H9 (cell line): ENCODE measurements at regions not wholly inside any gene's neighbourhood (a gene's known extent, or its start where the extent isn't known, plus 50 kb on each side); places are given as distances from the start of the nearest gene placed in this dataset.

Experiments used
- DNase-seq: peaks from one replicate; pipeline ENCODE4 v3.0.0-alpha.2; 2017
- H2AFZ ChIP-seq: one replicate; pipeline ENCODE4 v1.6.1; 2013; ENCODE audit warnings: mild to moderate bottlenecking, low read length, control low read depth, moderate library complexity
- H2AK5ac ChIP-seq: 2 replicates; pipeline ENCODE4 v1.6.1; 2013; ENCODE audit warnings: low read length, control low read depth, mixed read lengths; ENCODE audit not compliant: insufficient read length
- H2BK120ac ChIP-seq: one replicate; pipeline ENCODE4 v1.6.1; 2013; ENCODE audit warnings: low read depth, mild to moderate bottlenecking, low read length, control low read depth, inconsistent platforms; ENCODE audit not compliant: poor library complexity, severe bottlenecking
- H2BK12ac ChIP-seq: 2 replicates; pipeline ENCODE4 v1.6.1; 2013; ENCODE audit warnings: low read length, control low read depth, mixed read lengths, low read depth; ENCODE audit not compliant: insufficient read length
- H2BK15ac ChIP-seq: 2 replicates; pipeline ENCODE4 v1.6.1; 2013; ENCODE audit warnings: low read depth, low read length, control low read depth
- H2BK20ac ChIP-seq: one replicate; pipeline ENCODE4 v1.6.1; 2013; ENCODE audit warnings: low read depth, mild to moderate bottlenecking, low read length, control low read depth, inconsistent platforms; ENCODE audit not compliant: poor library complexity, severe bottlenecking
- H2BK5ac ChIP-seq: 2 replicates; pipeline ENCODE4 v1.6.1; 2013; ENCODE audit warnings: low read length, control low read depth, mixed read lengths; ENCODE audit not compliant: insufficient read length
- H3K14ac ChIP-seq: 2 replicates; pipeline ENCODE4 v1.6.1; 2013; ENCODE audit warnings: low read length, control low read depth; ENCODE audit not compliant: insufficient read depth
- H3K18ac ChIP-seq: 2 replicates; pipeline ENCODE4 v1.6.1; 2013; ENCODE audit warnings: low read depth, mild to moderate bottlenecking, mixed read lengths, low read length, control low read depth; ENCODE audit not compliant: insufficient read length
- H3K23ac ChIP-seq: 2 replicates; pipeline ENCODE4 v1.6.1; 2013; ENCODE audit warnings: low read length, control low read depth, mixed read lengths, low read depth; ENCODE audit not compliant: insufficient read length
- H3K23me2 ChIP-seq: 2 replicates; pipeline ENCODE4 v1.6.1; 2013; ENCODE audit warnings: low read depth, mild to moderate bottlenecking, mixed read lengths, low read length, control low read depth; ENCODE audit not compliant: insufficient read length, poor library complexity, severe bottlenecking
- H3K27ac ChIP-seq: 2 replicates; pipeline ENCODE4 v1.5.1; 2013; ENCODE audit warnings: low read length, control low read depth, mixed read lengths, low read depth; ENCODE audit not compliant: insufficient read length
- H3K27me3 ChIP-seq: 2 replicates; pipeline ENCODE4 v1.6.1; 2013; ENCODE audit warnings: low read length, control low read depth, inconsistent platforms; ENCODE audit not compliant: insufficient read depth
- H3K4ac ChIP-seq: 2 replicates; pipeline ENCODE4 v1.6.1; 2013; ENCODE audit warnings: low read depth, mild to moderate bottlenecking, control low read depth, inconsistent platforms, low read length, moderate library complexity
- H3K4me1 ChIP-seq: 2 replicates; pipeline ENCODE4 v1.6.1; 2013; ENCODE audit warnings: low read length, control low read depth, inconsistent platforms; ENCODE audit not compliant: insufficient read depth
- H3K4me2 ChIP-seq: 2 replicates; pipeline ENCODE4 v1.6.1; 2013; ENCODE audit warnings: low read length, control low read depth, mixed read lengths; ENCODE audit not compliant: insufficient read length, insufficient read depth
- H3K56ac ChIP-seq: 2 replicates; pipeline ENCODE4 v1.6.1; 2013; ENCODE audit warnings: low read depth, mild to moderate bottlenecking, mixed read lengths, low read length, control low read depth; ENCODE audit not compliant: insufficient read length
- H3K79me1 ChIP-seq: 2 replicates; pipeline ENCODE4 v1.6.1; 2013; ENCODE audit warnings: low read depth, mild to moderate bottlenecking, moderate library complexity, low read length, control low read depth, inconsistent platforms; ENCODE audit not compliant: insufficient read depth, poor library complexity, severe bottlenecking
- H3K79me2 ChIP-seq: 2 replicates; pipeline ENCODE4 v1.6.1; 2013; ENCODE audit warnings: low read length, control low read depth, inconsistent platforms; ENCODE audit not compliant: insufficient read depth
- H3K9ac ChIP-seq: 2 replicates; pipeline ENCODE4 v1.6.1; 2013; ENCODE audit warnings: low read length, control low read depth, mixed read lengths; ENCODE audit not compliant: insufficient read length; ENCODE audit errors: extremely low read depth
- H3K9me3 ChIP-seq: one replicate; pipeline ENCODE4 v1.6.1; 2013; ENCODE audit warnings: low read depth, low read length, inconsistent platforms; ENCODE audit not compliant: control insufficient read depth
- H3T11ph ChIP-seq: one replicate; pipeline ENCODE4 v1.6.1; 2013; ENCODE audit warnings: mild to moderate bottlenecking, low read length, control low read depth, inconsistent platforms
- H4K20me1 ChIP-seq: one replicate; pipeline ENCODE4 v1.6.1; 2013; ENCODE audit not compliant: control insufficient read depth, insufficient read length, insufficient read depth
- H4K5ac ChIP-seq: 2 replicates; pipeline ENCODE4 v1.6.1; 2013; ENCODE audit warnings: low read depth, mild to moderate bottlenecking, mixed read lengths, low read length, control low read depth; ENCODE audit not compliant: insufficient read length
- H4K8ac ChIP-seq: replicated peaks from 2 replicates; pipeline ENCODE4 v1.6.1; 2013; ENCODE audit warnings: low read length, control low read depth, mixed read lengths, low read depth; ENCODE audit not compliant: insufficient read length
- H4K91ac ChIP-seq: 2 replicates; pipeline ENCODE4 v1.6.1; 2013; ENCODE audit warnings: low read depth, mild to moderate bottlenecking, moderate library complexity, mixed read lengths, low read length, control low read depth; ENCODE audit not compliant: insufficient read length
- H3K27ac Mint-ChIP-seq, 3 experiments: 2 replicates in 2 of 3; 3 replicates in 1 of 3; pipeline ENCODE4 v1.8.0; 2020 to 2021; ENCODE audit warnings: mixed read lengths in 3 of 3, mild to moderate bottlenecking in 1 of 3, moderate library complexity in 1 of 3
- H3K27me3 Mint-ChIP-seq: 2 replicates; pipeline ENCODE4 v1.8.0; 2021; ENCODE audit warnings: low read depth, mild to moderate bottlenecking, moderate library complexity, mixed read lengths
- H3K36me3 Mint-ChIP-seq, 3 experiments: 2 replicates in 2 of 3; 3 replicates in 1 of 3; pipeline ENCODE4 v1.8.0; 2020 to 2021; ENCODE audit warnings: low read depth in 3 of 3, mixed read lengths in 3 of 3; ENCODE audit not compliant: insufficient read depth in 1 of 3
- H3K4me1 Mint-ChIP-seq, 2 experiments: 2 replicates each; pipeline ENCODE4 v1.8.0; 2020; ENCODE audit warnings: mixed read lengths in 2 of 2
- H3K4me3 Mint-ChIP-seq, 2 experiments: 2 replicates in 1 of 2; 3 replicates in 1 of 2; pipeline ENCODE4 v1.8.0; 2020 to 2021; ENCODE audit warnings: mild to moderate bottlenecking in 2 of 2, mixed read lengths in 2 of 2, moderate library complexity in 1 of 2
- H3K9me3 Mint-ChIP-seq, 2 experiments: 2 replicates in 1 of 2; 3 replicates in 1 of 2; pipeline ENCODE4 v1.8.0; 2020; ENCODE audit warnings: mild to moderate bottlenecking in 2 of 2, mixed read lengths in 2 of 2, moderate library complexity in 1 of 2
- WGBS: extraction: QIAGEN DNeasy Blood & Tissue Kit; methylation state at CpG from one replicate; pipeline ENCODE4 v1.1.7; 2013; ENCODE audit warnings: missing lambda C conversion rate, low lambda C conversion rate, mixed read lengths; ENCODE audit not compliant: insufficient read length; ENCODE audit errors: extremely low coverage; 5-methylcytosine and 5-hydroxymethylcytosine counted together
- TF ChIP-seq, protein P1 (sequence below): fragments of 200-600 bp; sonication (generic); conservative IDR thresholded peaks from 3 replicates; pipeline ENCODE4 v1.8.0; 2021; ENCODE audit warnings: antibody characterized with exemption, mild to moderate bottlenecking

DNA sequence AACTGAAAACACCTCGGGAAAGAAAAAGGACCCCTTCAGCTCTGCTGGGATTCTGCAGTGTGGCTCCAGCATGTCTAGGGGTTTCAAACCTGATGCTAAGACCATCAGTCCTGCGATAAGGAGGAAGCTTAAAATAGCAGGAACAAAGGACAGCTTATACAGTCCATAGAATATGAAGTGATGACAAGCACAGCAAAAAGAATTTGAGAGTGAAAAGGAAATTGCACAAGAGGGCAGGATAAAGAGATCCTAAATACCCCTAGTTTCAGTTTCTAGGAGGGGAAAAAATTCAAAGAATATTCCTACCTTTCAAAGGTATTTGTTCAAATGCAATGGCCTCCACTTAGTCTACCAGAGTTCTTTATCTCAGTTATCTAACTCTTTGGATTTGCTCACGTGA is 171.4 kb downstream of the TGFB2 start:
- no peak overlapping the region for H3K4me2 ChIP-seq
- WGBS: no CpG with 5 or more reads among the region's 3 CpGs
- H3T11ph ChIP-seq: no peak overlapping the region
- H3K23ac ChIP-seq: no peak overlapping the region
- H3K9me3 Mint-ChIP-seq: no peaks in the 10 kb centered on the region; a peak in 3 of 5 replicates
- no peak overlapping the region for H2BK20ac ChIP-seq
- H2BK5ac ChIP-seq: no peak overlapping the region
- no peak overlapping the region for H3K14ac ChIP-seq
- peaks cover 0 to 10% (median 0%) of the 10 kb centered on the region in 3 experiments; a peak in 2 of 7 replicates for H3K36me3 Mint-ChIP-seq
- no peak overlapping the region for H2BK12ac ChIP-seq
- H3K27me3 Mint-ChIP-seq: no peaks in the 10 kb centered on the region
- H3K9me3 ChIP-seq: no peaks in the 10 kb centered on the region
- no peaks in the 10 kb centered on the region for H3K79me1 ChIP-seq
- H3K4ac ChIP-seq: no peak overlapping the region
- no peaks in the 10 kb centered on the region for H3K79me2 ChIP-seq
- no peak overlapping the region for H3K18ac ChIP-seq
- H3K4me1 ChIP-seq: no peaks in the 10 kb centered on the region
- H4K5ac ChIP-seq: no peak overlapping the region
- no peaks in the 10 kb centered on the region for H3K23me2 ChIP-seq
- no peak overlapping the region for H3K56ac ChIP-seq
- DNase-seq: no peak
- H3K4me3 Mint-ChIP-seq: no peak overlapping the region
- no peak overlapping the region for H4K91ac ChIP-seq
- H3K4me1 Mint-ChIP-seq: peaks cover 11 to 13% of the 10 kb centered on the region in 2 experiments
- H3K27ac ChIP-seq: no peak overlapping the region
- no peak overlapping the region for H3K9ac ChIP-seq
- no peaks in the 10 kb centered on the region for H4K20me1 ChIP-seq
- H3K27me3 ChIP-seq: no peaks in the 10 kb centered on the region
- no peak overlapping the region for H2AFZ ChIP-seq
- no peak overlapping the region for H2AK5ac ChIP-seq
- no peak overlapping the region for H4K8ac ChIP-seq
- H3K27ac Mint-ChIP-seq: no peak overlapping the region
- no peak overlapping the region for H2BK120ac ChIP-seq
- TF ChIP-seq, protein P1, sequence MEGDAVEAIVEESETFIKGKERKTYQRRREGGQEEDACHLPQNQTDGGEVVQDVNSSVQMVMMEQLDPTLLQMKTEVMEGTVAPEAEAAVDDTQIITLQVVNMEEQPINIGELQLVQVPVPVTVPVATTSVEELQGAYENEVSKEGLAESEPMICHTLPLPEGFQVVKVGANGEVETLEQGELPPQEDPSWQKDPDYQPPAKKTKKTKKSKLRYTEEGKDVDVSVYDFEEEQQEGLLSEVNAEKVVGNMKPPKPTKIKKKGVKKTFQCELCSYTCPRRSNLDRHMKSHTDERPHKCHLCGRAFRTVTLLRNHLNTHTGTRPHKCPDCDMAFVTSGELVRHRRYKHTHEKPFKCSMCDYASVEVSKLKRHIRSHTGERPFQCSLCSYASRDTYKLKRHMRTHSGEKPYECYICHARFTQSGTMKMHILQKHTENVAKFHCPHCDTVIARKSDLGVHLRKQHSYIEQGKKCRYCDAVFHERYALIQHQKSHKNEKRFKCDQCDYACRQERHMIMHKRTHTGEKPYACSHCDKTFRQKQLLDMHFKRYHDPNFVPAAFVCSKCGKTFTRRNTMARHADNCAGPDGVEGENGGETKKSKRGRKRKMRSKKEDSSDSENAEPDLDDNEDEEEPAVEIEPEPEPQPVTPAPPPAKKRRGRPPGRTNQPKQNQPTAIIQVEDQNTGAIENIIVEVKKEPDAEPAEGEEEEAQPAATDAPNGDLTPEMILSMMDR: no peak
- H2BK15ac ChIP-seq: no peak overlapping the region
